ENCODE measurements at regions not wholly inside any gene's neighbourhood (a gene's known extent, or its start where the extent isn't known, plus 50 kb on each side); places are given as distances from the start of the nearest gene placed in this dataset.
"Not testable (repeated sequence)": the region's sequence is repeated elsewhere in the genome, so short reads cannot be mapped to it uniquely, and the experiment has no call there.

- DNase-seq: no peak
Observed at GRCh38 chr1:224539971-224540370, 76.1 kb upstream of the CNIH3 start.

- peak in 1 of 3 experiments; percentile 52 for DNase-seq
Observed at GRCh38 chr1:224540535-224540934, 75.6 kb upstream of the CNIH3 start.

GRCh38 chr1:224541072-224541790 is 74.9 kb upstream of the CNIH3 start:
- DNase-seq: peak in 1 of 3 experiments; percentile 18

DNA sequence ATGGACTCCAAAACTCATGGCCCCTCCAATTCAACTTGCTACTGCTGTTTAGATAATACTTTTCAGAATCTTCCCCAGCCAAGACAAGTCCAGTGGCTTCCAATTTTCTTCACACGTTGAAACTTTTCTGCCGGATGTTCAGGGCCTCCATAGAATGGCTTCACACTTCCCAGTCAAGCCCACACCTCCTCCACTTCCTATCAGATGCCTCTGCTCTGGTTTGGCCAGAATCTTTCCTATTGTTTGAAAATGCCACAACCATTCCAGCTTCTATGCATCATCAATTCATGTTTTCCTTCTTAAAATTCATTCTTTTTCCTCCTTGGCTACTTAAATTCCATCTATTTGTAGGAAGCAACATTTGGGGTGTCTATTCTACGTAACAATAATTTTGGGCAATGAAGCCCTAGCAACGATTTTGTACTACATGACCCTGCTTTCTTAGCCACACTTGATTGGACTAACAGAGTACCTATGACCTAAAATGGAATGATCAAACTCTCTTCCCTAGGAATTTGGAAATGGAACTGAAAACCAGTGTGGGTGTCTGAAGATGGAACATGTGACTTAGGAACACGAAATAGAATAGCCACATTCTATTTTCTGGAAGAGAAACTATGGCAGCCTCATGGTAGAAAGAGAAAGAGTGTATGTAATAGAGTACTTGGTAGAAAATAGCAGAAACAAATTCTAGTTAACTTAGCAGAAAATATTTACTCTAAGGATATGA is 74.1 kb upstream of the CNIH3 start:
- DNase-seq: no peak

DNA sequence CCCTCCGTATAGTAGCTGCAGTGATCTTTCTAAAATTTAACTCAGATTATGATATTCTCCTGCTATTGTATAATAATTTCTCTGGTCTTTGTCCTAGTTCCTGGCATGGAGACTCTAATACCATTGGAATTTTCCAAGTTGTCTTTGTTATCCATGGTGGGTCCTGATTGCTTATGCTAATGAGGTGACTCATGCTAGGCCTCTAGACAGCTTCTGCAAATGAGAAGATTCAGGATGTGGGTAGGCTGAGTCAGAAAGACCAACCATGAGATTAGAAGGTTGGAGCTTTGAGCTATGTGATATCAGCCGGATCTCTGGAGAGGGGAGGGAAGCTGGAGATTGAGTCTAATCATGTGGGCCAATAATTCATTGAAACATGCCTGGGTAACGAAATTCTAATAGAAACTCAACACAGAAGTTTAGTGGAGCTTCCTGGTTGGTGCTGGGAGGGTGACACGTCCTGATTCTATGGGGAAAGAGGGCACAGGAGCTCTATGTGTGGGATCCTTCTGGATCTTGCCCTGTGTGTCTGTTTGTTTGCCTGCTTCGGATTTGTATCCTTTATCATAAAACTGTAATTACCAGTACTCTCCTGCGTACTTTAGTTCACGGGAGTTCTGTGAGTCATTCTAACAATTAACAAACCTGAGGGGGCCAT is 73.2 kb upstream of the CNIH3 start:
- no peak for DNase-seq

DNA sequence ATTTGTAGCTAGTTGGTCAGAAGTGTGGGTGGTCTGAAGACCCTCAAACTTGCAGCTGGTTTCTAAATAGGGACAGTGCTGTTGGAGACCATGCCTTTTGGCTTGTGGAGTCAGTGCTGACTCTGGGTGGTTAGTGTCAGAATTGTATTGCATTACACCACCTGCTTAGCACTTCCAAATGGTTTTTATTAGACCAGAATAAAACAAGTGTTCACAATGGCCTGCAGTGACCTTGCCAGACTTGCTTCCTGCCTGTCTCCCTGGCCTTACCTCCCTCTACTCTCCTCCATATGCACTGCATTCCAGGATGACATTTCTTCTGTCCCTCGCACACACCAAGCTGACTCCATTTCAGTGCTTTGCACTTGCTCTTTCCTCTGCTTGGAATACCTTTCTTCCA is 72.7 kb upstream of the CNIH3 start:
- no peak for DNase-seq

- DNase-seq: no peak
Observed at GRCh38 chr1:224544346-224545110, 71.6 kb upstream of the CNIH3 start.

DNA sequence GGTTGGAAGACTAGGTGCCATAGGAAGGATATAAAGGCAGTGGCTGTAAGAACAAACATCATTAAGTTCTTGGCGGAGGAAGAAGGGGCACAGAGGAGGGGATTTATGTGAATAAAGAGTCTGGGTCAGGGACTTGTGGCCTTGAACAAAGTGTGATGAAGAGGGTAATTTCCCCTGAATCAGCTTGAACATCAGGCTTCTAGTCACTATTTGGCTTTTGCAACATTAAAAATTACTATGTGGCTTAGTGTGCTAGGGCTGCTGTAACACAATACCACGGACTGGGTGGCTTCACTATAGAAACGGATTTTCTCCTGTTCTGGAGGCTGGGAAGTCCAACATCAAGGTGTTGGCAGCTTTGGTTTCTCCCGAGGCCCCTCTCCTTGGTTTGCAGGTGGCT is 70.5 kb upstream of the CNIH3 start:
- no peak for DNase-seq

DNA sequence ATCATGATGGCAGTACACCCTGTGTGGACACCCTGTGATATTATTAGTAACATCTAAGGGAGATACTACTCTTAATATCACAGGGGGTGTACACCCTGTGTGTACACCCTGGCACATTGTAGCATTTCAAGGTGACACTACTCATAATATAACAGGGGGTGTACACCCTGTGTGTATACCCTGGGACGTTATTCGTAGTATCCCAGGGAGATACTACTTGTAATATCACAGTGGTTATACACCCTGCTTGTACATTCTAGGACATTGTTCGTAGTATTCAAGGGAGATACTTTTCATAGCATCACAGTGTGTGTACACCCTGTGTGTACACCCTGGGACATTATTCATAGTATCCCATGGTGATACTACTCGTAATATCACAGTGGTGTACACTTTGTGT is 67.4 kb upstream of the CNIH3 start:
- DNase-seq: no peak

GRCh38 chr1:224551189-224551588 is 64.9 kb upstream of the CNIH3 start:
- not testable (repeated sequence) for DNase-seq

DNA sequence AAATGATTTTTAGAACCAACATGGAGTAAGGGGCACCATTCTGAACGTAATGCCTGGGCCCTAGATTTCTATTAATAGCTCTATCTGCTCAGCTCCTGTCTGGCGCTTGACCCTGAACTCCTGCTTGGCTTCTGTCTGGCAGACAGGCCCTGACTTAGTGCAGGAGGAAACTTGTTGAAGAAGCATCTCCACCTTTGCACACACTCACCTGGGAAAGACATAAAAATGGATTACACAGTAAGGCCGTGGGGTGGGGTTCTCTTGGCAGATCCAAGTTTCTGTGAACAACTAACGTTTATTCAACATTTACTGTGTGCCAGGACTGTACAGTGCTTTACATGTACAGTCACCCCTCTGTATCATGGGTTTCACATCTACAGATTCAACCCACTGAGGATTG is 62.1 kb upstream of the CNIH3 start:
- DNase-seq: no peak

- DNase-seq: no peak
Observed at GRCh38 chr1:224554620-224555259, 61.4 kb upstream of the CNIH3 start.

- peak in 2 of 3 experiments; percentile 12 to 58 for DNase-seq
Observed at GRCh38 chr1:224558904-224559303, 57.2 kb upstream of the CNIH3 start.

DNA sequence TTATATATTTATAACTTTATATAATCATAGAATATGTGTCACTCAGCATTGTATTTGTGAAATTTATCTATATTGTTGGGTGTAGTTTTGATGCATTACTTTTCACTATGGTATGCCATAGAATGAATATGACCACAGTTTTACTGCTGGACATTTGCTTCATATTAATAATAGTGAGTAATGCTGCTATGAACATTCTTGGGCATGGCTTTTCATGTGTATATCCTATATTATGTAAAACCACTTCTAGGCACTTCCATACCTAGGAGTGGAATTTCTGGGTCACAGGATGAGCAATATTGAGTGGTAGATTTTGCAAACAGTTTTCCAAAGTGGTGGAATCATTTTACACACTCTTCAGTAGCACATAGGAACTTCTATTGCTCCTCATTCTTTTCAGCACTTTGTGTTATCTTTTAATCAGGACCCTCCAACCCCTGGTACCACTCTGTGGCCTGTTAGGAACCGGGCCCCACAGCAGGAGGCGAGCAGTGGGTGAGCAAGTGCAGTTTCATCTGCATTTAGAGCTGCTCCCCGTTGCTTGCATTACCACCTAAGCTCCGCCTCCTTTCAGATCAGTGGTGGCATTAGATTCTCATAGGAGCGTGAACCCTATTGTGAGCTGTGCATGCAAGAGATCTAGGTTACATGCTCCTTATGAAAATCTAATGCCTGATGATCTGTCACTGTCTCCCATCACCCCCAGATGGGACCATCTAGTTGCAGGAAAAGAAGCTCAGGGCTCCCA is 56.0 kb upstream of the CNIH3 start:
- no peak for DNase-seq

GRCh38 chr1:224562881-224563280 is 53.2 kb upstream of the CNIH3 start:
- not testable (repeated sequence) for DNase-seq

DNA sequence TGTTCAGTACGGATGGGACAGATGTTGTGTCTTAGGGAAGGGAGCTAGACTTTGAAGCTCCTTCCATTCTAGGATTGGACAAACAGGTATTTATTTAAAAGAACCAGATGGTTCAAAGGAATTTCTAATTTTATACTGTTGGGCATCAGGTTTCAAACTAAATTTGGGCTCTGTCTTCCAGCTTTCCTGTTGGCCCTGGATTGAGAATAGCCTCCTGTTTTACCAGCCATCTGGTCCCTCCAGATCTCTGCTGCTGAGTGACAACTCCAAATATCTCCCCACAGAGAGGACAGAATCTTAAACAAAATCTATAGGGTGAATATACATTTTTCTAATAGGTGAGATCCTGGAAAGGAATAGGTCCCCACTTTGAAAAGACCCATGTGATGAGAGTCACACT is 52.5 kb upstream of the CNIH3 start:
- DNase-seq: no peak

DNA sequence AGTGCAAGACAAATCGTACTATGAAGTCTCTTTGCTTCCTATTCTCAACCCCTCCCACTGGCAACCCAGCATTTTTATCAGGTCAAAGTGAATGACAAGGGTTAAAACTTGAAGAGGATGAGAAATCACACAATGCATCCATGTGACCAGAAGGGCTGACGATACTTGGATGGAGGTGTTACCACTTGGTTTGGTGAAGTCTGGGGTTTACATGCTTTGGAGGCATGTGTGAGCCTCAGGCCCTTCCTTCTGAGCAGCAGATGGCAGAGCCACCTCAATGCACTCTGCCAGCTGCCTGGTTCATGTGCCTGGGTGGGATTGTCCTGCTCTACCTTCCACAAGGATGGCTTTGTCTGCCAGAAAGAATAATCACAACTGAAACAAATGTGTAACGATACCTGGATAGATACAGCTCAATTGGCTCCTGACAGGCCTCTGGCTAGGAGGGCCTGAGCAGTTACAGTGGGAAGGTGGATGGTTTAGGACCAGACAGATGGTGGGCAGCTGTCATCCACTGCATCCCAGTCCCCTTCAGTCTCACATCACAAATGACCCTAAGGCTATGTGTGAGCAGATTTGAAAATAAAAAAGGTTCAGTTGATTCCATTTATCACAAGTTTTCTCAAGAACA is 51.5 kb upstream of the CNIH3 start:
- DNase-seq: no peak

DNA sequence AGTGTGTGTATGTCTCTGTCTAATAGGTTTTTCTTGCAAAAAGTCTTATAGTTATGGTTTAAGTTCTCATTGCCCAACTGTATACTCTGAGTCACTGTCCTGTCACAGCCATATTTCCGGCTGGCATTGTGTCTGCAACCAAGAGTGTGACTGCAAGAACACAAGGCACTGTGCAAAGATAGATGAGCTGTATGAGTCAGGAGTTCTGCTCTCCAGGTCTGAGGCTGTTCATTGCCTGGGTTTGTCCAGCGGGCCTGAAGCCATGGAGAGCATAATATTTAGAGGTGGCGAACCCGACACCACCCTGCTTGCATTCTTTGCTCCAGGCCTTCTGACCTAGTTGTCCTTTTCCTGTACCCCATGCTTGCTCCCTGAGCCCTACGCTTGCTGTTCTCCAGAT is 50.9 kb upstream of the CNIH3 start:
- DNase-seq: no peak

- DNase-seq: no peak
Observed at GRCh38 chr1:224565611-224566406, 50.3 kb upstream of the CNIH3 start.

Measured in NCI-H1417 (cell line).